GM13976 (cell line): ENCODE measurements at regions not wholly inside any gene's neighbourhood (a gene's known extent, or its start where the extent isn't known, plus 50 kb on each side); places are given as distances from the start of the nearest gene placed in this dataset.
"Not testable (repeated sequence)": the region's sequence is repeated elsewhere in the genome, so short reads cannot be mapped to it uniquely, and the experiment has no call there.

ENCODE experiments used
- DNase-seq: peaks from one replicate; pipeline ENCODE4 v3.0.0; 2012; ENCODE audit warnings: low spot score
- CTCF ChIP-seq: IDR thresholded peaks from 2 replicates; pipeline ENCODE4 v1.5.1; 2012; ENCODE audit warnings: borderline replicate concordance, mild to moderate bottlenecking; ENCODE audit not compliant: insufficient read depth; ENCODE audit errors: extremely low read depth, missing control alignments, control extremely low read depth
- in situ Hi-C: fragments of 300-500 bp; cut with MboI; formaldehyde crosslinking; loops from one replicate; pipeline ENCODE4 v1.12.0; 2022; ENCODE audit warnings: low sequenced_read_pairs, mixed read lengths, inconsistent platforms; ENCODE audit not compliant: unreplicated experiment

DNA sequence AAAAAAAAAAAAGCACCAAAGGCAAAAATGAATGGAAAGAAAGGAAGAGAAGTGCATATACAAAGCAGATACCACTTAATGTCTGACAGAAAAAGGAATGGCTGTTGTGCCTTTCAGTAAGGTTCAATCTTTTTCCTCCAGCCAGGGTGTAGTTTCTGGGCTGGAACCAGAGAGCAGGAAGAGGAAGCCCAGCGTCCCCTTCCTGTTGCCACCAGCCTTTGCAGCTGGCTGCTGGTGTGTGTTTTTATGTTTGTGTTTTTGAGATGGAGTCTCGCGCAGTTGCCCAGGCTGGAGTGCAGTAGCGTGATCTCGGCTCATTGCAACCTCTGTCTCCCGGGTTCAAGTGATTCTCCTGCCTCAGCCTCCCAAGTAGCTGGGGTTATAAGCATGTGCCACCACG lies 64.6 kb upstream of the LTA4H start:
- TF ChIP-seq CTCF = no peak
- no peak for DNase-seq
- in situ Hi-C loops = no loop called here

- TF ChIP-seq CTCF = no peak
- no peak for DNase-seq
- in situ Hi-C loops = no loop called here
Measured at GRCh38 chr12:96101806-96102205, 66.4 kb upstream of the LTA4H start.

DNA sequence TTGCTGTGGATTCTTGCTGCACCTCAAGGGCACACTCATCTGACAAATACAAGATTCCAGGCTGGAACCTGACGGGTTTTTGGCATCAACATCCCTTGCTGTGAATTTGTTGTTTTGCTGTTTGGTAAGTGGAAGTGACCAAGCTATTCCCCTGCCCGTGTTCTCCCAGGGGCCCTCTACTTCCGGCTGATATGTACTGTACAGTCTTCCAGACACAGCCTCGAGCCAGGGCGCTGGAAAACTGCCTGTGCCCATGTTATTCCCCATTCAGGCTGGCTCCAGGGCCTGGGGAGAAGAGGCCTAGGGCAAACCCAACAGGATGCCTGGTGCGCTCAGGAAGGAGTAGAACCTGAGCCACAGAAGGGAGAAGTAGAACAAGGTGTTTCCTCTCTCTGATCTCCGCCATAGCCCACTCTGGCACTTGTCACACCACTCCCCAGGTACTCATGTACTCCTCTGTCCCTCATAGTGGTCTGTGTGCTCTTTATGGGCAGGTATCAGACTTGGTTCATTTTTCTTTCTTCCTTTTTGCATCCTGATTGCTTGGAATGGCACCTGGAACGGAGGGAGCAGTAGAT lies 67.8 kb upstream of the LTA4H start:
- in situ Hi-C loops = no loop called here
- no peak for TF ChIP-seq CTCF
- no peak for DNase-seq

DNA sequence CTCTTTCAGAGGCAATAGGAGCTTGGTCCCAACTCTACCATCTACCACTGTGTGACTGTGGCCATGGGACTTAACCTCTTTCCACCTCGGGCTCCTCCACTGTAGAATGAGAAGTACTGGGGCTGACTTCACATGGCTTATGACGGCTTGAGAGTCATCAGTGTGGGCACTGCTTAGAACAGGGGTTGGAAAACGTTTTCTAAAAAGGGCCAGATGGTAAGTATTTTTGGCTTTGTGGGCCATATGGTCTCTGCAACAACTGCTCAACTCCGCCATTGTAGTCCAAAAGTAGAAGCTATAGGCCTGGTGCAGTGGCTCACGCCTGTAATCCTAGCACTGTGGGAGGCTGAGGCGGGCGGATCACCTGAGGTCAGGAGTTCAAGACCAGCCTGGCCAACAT lies 69.2 kb upstream of the LTA4H start:
- DNase-seq = no peak
- no peak for TF ChIP-seq CTCF
- in situ Hi-C loops = no loop called here

DNA sequence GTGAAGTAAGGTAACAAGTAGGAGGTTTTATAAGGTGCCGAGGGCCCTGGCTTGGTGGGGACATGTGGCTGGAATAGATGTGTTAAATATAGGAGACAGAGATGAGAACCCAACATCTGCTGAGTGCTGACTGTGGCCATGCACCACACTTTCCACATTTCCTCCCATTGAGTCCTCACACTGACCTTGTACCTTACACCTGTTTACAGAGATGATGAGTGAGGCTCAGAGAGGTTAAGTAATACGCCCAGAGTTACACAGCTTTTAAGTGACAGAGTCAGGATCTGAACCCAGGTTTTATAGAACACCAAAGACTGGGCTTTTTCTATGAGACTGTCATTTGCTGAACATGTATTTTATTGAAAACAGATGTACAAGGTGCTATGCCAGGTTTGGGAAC lies 70.8 kb upstream of the LTA4H start:
- no peak for DNase-seq
- no peak for TF ChIP-seq CTCF
- in situ Hi-C loops = no loop called here

DNA sequence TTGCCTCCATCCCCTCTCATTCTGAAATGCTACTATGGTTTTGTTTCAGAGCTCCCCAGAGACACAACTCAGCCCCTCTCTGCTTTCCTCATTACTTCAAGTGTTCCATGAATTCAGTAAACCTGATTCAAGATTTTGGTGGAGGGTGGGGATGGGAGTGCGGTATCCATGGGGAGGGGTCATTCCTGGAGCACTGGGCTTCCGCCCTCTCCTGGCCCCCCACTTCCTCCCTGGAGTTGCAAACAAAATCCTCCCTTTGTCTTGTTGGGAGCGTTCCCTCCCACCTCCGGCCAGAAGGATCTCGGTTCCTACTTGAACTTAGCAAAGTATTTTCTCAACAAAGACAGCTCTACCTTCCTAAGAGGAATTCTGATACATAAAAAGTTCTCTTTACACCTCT lies 71.8 kb upstream of the LTA4H start:
- TF ChIP-seq CTCF = no peak
- in situ Hi-C loops = no loop called here
- DNase-seq = no peak

DNA sequence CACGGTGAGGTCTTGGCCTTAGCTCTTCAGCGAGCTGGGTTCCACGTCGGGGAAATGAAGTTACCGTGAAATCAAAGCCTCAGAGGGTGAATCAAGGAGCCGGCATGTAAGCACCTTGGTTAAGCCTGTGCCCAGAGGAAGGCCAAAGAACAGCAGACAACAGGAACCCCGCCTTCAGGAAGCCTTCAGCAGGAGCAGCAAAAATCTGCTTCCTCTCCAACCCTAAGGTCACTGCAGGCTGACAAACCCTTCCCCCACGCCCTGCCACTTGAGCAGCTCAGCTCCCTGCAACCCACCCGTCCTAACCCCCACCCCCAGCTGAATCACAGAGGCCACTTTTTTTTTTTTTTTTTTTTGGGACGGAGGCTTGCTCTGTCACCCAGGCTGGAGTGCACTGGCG lies 72.9 kb upstream of the LTA4H start:
- DNase-seq = peak; percentile 37
- no peak for TF ChIP-seq CTCF
- in situ Hi-C loops = no loop called here

DNA sequence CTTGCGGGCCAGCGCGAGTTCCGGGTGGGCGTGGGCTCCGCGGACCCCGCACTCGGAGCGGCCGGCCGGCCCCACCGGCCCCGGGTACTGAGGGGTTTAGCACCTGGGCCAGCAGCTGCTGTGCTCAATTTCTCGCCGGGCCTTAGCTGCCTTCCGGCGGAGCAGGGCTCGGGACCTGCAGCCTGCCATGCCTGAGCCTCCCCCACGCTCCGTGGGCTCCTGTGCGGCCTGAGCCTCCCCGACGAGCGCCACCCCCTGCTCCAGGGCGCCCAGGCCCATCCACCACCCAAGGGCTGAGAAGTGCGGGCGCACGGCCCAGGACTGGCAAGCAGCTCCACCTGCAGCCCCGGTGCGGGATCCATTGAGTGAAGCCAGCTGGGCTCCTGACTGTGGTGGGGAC lies 73.6 kb upstream of the LTA4H start:
- DNase-seq, in situ Hi-C loops: not testable (repeated sequence)
